GM12878 (cell line): ENCODE measurements at regions not wholly inside any gene's neighbourhood (a gene's known extent, or its start where the extent isn't known, plus 50 kb on each side); places are given as distances from the start of the nearest gene placed in this dataset.

Experiments
- BCL3 ChIP-seq: IDR thresholded peaks from 2 replicates; pipeline ENCODE4 v1.6.1; 2011; ENCODE audit warnings: borderline replicate concordance, low read depth, mild to moderate bottlenecking, moderate library complexity, low read length; ENCODE audit not compliant: insufficient read depth, poor library complexity, severe bottlenecking
- CTCF ChIP-seq, 3 experiments: IDR thresholded peaks in 2 of 3; conservative IDR thresholded peaks in 1 of 3; 2 replicates each; pipeline ENCODE4 v1.5.1; 2011; ENCODE audit warnings: low read depth in 3 of 3, low read length in 3 of 3, mild to moderate bottlenecking in 3 of 3, control low read depth in 2 of 3, moderate library complexity in 2 of 3, inconsistent platforms in 1 of 3, mixed read lengths in 1 of 3; ENCODE audit not compliant: control insufficient read depth in 2 of 3, insufficient read depth in 1 of 3; ENCODE audit errors: extremely low read depth in 1 of 3
- HCFC1 ChIP-seq: fragments of 150-350 bp; IDR thresholded peaks from 2 replicates; pipeline ENCODE4 v1.6.1; 2014; ENCODE audit warnings: low read length
- JUND ChIP-seq: IDR thresholded peaks from 2 replicates; pipeline ENCODE4 v1.6.1; 2012; ENCODE audit warnings: low read depth, mild to moderate bottlenecking, low read length, improper control_type of control experiment, moderate library complexity
- MEF2A ChIP-seq: IDR thresholded peaks from 2 replicates; pipeline ENCODE4 v1.6.1; 2011; ENCODE audit warnings: low read depth, mild to moderate bottlenecking, low read length, moderate library complexity; ENCODE audit not compliant: insufficient read depth
- POLR2A ChIP-seq: IDR thresholded peaks from 2 replicates; pipeline ENCODE4 v1.6.1; 2011; ENCODE audit warnings: low read depth, mild to moderate bottlenecking, low read length
- POLR2AphosphoS5 ChIP-seq: IDR thresholded peaks from 2 replicates; pipeline ENCODE4 v1.6.1; 2011; ENCODE audit warnings: mild to moderate bottlenecking, low read length, inconsistent platforms
- RAD21 ChIP-seq: IDR thresholded peaks from 2 replicates; pipeline ENCODE4 v1.6.1; 2011; ENCODE audit warnings: mild to moderate bottlenecking, low read depth, low read length, moderate library complexity; ENCODE audit not compliant: insufficient read depth
- SIN3A ChIP-seq: IDR thresholded peaks from 2 replicates; pipeline ENCODE4 v1.6.1; 2012; ENCODE audit warnings: low read depth, low read length, improper control_type of control experiment
- SRF ChIP-seq, 2 experiments: IDR thresholded peaks; 2 replicates each; pipeline ENCODE4 v1.6.1; 2011; ENCODE audit warnings: low read depth in 2 of 2, low read length in 2 of 2, mild to moderate bottlenecking in 1 of 2, moderate library complexity in 1 of 2

- TF ChIP-seq BCL3 (no peak), POLR2AphosphoS5 (no peak), CTCF (IDR thresholded peaks at IDR 0.05 in 2 of 3, conservative IDR thresholded peaks at IDR 0.05 in 1 of 3; ENCODE audit: control insufficient read depth in 2 of 3, extremely low read depth in 1 of 3, insufficient read depth in 1 of 3, low read depth in 3 of 3, low read length in 3 of 3) (no peak), RAD21 (no peak), SIN3A (no peak), POLR2A (no peak), JUND (no peak), HCFC1 (no peak), SRF (IDR thresholded peaks at IDR 0.05; ENCODE audit: low read depth in 2 of 2, low read length in 2 of 2) (no peak), MEF2A (no peak)
Measured at GRCh38 chr18:78659057-78659456, 320.6 kb upstream of the SALL3 start.
